ENCODE measurements at regions not wholly inside any gene's neighbourhood (a gene's known extent, or its start where the extent isn't known, plus 50 kb on each side); places are given as distances from the start of the nearest gene placed in this dataset.

GRCh38 chr14:65360144-65360784 lies 52.3 kb upstream of the FUT8 start:
- Histone ChIP-seq H3K36me3 (no peaks in the 10 kb centered on the region), H3K27ac (replicated peaks in 1 of 4) (no peak overlapping the region)
- 48% methylated on average over 2 of the region's 2 CpGs for WGBS

GRCh38 chr14:65361920-65362319 lies 50.6 kb upstream of the FUT8 start:
- no peaks in the 10 kb centered on the region for H3K9me3 ChIP-seq
- H3K4me3 ChIP-seq, result no peak overlapping the region
- H3K36me3 ChIP-seq, result no peaks in the 10 kb centered on the region
- no peaks in the 10 kb centered on the region for H3K27me3 ChIP-seq
- peaks cover 0 to 6% (median 2%) of the 10 kb centered on the region in 4 donors for H3K4me1 ChIP-seq
- TF ChIP-seq POLR2A (IDR thresholded peaks at IDR 0.05; ENCODE audit: low read depth) (no peak), EP300 (IDR thresholded peaks at IDR 0.05) (no peak), POLR2AphosphoS5 (IDR thresholded peaks at IDR 0.05) (no peak), CTCF (IDR thresholded peaks at IDR 0.05) (no peak)
- H3K27ac ChIP-seq (replicated peaks in 1 of 4), result no peak overlapping the region
- intact Hi-C loops (cut with DNase I), result no loop called here
- DNase-seq (ENCODE audit: extremely low spot score), result no peak
- WGBS, result 54% methylated on average over 2 of the region's 2 CpGs

More at GRCh38 chr14:65360144-65360784, 52.3 kb upstream of the FUT8 start:
- no peak for DNase-seq (ENCODE audit: extremely low spot score)
- Histone ChIP-seq H3K4me3 (no peak overlapping the region), H3K27me3 (no peaks in the 10 kb centered on the region), H3K4me1 (peaks cover 0 to 6% (median 2%) of the 10 kb centered on the region in 4 donors), H3K9me3 (no peaks in the 10 kb centered on the region)
- TF ChIP-seq EP300 (IDR thresholded peaks at IDR 0.05) (no peak), POLR2AphosphoS5 (IDR thresholded peaks at IDR 0.05) (no peak), CTCF (IDR thresholded peaks at IDR 0.05) (no peak), POLR2A (IDR thresholded peaks at IDR 0.05; ENCODE audit: low read depth) (no peak)
- intact Hi-C loops (cut with DNase I), result no loop called here

Small RNA genes in the stretch of these regions (small RNA-seq; reads per million reads assigned to genes)
- gene AL355076.1 (0 reads per million in 3 donors), gene MIR4708 (0 to 0.37 (median 0.34) reads per million in 3 donors)

Data from esophagus muscularis mucosa (tissue), 4 donors.